ENCODE measurements at regions not wholly inside any gene's neighbourhood (a gene's known extent, or its start where the extent isn't known, plus 50 kb on each side); places are given as distances from the start of the nearest gene placed in this dataset.

GRCh38 chr2:126381091-126381490 lies 274.9 kb upstream of the GYPC start:
- TF ChIP-seq CTCF (IDR thresholded peaks at IDR 0.05) (no peak), EZH2 (IDR thresholded peaks at IDR 0.05; ENCODE audit: borderline replicate concordance, insufficient read depth, low read depth, low read length, poor library complexity, severe bottlenecking) (no peak)
